WTC11 (cell line): ENCODE measurements at regions not wholly inside any gene's neighbourhood (a gene's known extent, or its start where the extent isn't known, plus 50 kb on each side); places are given as distances from the start of the nearest gene placed in this dataset.

Source experiments
- ATAC-seq: fragments of 200-7000 bp; cut with Tn5 transposase; 2 replicates; pipeline ENCODE4 v1.10.0; 2021; ENCODE audit warnings: mild to moderate bottlenecking, moderate library complexity
- CTCF ChIA-PET: fragments of 300-600 bp; sonication (Branson Sonifier 250); formaldehyde crosslinking; loops from one replicate; lab custom pipeline; 2021; ENCODE audit warnings: antibody characterized with exemption; lab: Charles Lee
- POLR2A ChIA-PET: fragments of 350-600 bp; sonication (Branson Sonifier 250); formaldehyde crosslinking; loops from one replicate; lab custom pipeline; 2021; ENCODE audit warnings: antibody characterized with exemption; lab: Charles Lee
- DNase-seq: peaks from one replicate; pipeline ENCODE4 v3.0.0; 2021; ENCODE audit warnings: low spot score
- H3K27ac Mint-ChIP-seq: 2 replicates; pipeline ENCODE4 v1.8.0; 2021; ENCODE audit warnings: mixed read lengths
- H3K27me3 Mint-ChIP-seq: 2 replicates; pipeline ENCODE4 v1.8.0; 2021; ENCODE audit warnings: low read depth, mild to moderate bottlenecking, moderate library complexity, mixed read lengths
- H3K36me3 Mint-ChIP-seq: 2 replicates; pipeline ENCODE4 v1.8.0; 2021; ENCODE audit warnings: mixed read lengths
- H3K4me1 Mint-ChIP-seq: 2 replicates; pipeline ENCODE4 v1.8.0; 2022; ENCODE audit warnings: mixed read lengths
- H3K4me3 Mint-ChIP-seq: 2 replicates; pipeline ENCODE4 v1.8.0; 2021; ENCODE audit warnings: mild to moderate bottlenecking, moderate library complexity, mixed read lengths
- H3K9me3 Mint-ChIP-seq: 2 replicates; pipeline ENCODE4 v1.8.0; 2021; ENCODE audit warnings: mixed read lengths
- ATF1 ChIP-seq: sonication (generic); formaldehyde crosslinking; IDR thresholded peaks from 2 replicates; pipeline ENCODE4 v1.8.1; 2023; ENCODE audit warnings: mild to moderate bottlenecking, moderate library complexity, missing genetic modification reagents
- ATF2 ChIP-seq: sonication (generic); formaldehyde crosslinking; IDR thresholded peaks from 2 replicates; pipeline ENCODE4 v1.8.1; 2022; ENCODE audit warnings: low read depth, missing genetic modification reagents, borderline replicate concordance
- JUN ChIP-seq: sonication (generic); formaldehyde crosslinking; IDR thresholded peaks from 2 replicates; pipeline ENCODE4 v1.8.0; 2023; ENCODE audit warnings: mild to moderate bottlenecking, missing genetic modification reagents
- MLX ChIP-seq: sonication (generic); formaldehyde crosslinking; IDR thresholded peaks from 2 replicates; pipeline ENCODE4 v1.8.1; 2023; ENCODE audit warnings: mild to moderate bottlenecking, missing genetic modification reagents, moderate library complexity
- NFE2L1 ChIP-seq: sonication (generic); formaldehyde crosslinking; IDR thresholded peaks from 2 replicates; pipeline ENCODE4 v1.8.1; 2023; ENCODE audit warnings: missing genetic modification reagents
- NR1H2 ChIP-seq: sonication (generic); formaldehyde crosslinking; IDR thresholded peaks from 2 replicates; pipeline ENCODE4 v1.9.0; 2021; ENCODE audit warnings: mild to moderate bottlenecking, moderate library complexity, missing genetic modification reagents
- TF ChIP-seq, protein P1 (sequence below): fragments of 250-450 bp; sonication (Bioruptor Pico); IDR thresholded peaks from 2 replicates; pipeline ENCODE4 v1.9.0; 2021; ENCODE audit warnings: mild to moderate bottlenecking
- TF ChIP-seq, protein P2 (sequence below): sonication (generic); formaldehyde crosslinking; IDR thresholded peaks from 2 replicates; pipeline ENCODE4 v1.8.1; 2023; ENCODE audit warnings: mild to moderate bottlenecking, moderate library complexity, missing genetic modification reagents
- TF ChIP-seq, protein P3 (sequence below): fragments of 250-450 bp; sonication (Bioruptor Pico); IDR thresholded peaks from 2 replicates; pipeline ENCODE4 v2.1.2; 2022; ENCODE audit warnings: mild to moderate bottlenecking, moderate library complexity

GRCh38 chr6:56297022-56297989 lies 49.9 kb upstream of the COL21A1 start:
- no peak for ATAC-seq
- H3K36me3 Mint-ChIP-seq, result peaks cover 7% of the 10 kb centered on the region
- CTCF ChIA-PET, result no interaction called here

More at GRCh38 chr6:56297022-56297989, 49.9 kb upstream of the COL21A1 start:
- H3K4me3 Mint-ChIP-seq, result no peak overlapping the region
- H3K27ac Mint-ChIP-seq, result no peak overlapping the region
- no peak for DNase-seq
- POLR2A ChIA-PET, result no interaction called here
- peaks cover 2% of the 10 kb centered on the region for H3K4me1 Mint-ChIP-seq
- TF ChIP-seq, protein P1, sequence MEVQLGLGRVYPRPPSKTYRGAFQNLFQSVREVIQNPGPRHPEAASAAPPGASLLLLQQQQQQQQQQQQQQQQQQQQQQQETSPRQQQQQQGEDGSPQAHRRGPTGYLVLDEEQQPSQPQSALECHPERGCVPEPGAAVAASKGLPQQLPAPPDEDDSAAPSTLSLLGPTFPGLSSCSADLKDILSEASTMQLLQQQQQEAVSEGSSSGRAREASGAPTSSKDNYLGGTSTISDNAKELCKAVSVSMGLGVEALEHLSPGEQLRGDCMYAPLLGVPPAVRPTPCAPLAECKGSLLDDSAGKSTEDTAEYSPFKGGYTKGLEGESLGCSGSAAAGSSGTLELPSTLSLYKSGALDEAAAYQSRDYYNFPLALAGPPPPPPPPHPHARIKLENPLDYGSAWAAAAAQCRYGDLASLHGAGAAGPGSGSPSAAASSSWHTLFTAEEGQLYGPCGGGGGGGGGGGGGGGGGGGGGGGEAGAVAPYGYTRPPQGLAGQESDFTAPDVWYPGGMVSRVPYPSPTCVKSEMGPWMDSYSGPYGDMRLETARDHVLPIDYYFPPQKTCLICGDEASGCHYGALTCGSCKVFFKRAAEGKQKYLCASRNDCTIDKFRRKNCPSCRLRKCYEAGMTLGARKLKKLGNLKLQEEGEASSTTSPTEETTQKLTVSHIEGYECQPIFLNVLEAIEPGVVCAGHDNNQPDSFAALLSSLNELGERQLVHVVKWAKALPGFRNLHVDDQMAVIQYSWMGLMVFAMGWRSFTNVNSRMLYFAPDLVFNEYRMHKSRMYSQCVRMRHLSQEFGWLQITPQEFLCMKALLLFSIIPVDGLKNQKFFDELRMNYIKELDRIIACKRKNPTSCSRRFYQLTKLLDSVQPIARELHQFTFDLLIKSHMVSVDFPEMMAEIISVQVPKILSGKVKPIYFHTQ (CRISPR knock-in tag), result no peak
- TF ChIP-seq JUN (CRISPR knock-in tag), result no peak
- TF ChIP-seq MLX, result no peak
- TF ChIP-seq, protein P2, sequence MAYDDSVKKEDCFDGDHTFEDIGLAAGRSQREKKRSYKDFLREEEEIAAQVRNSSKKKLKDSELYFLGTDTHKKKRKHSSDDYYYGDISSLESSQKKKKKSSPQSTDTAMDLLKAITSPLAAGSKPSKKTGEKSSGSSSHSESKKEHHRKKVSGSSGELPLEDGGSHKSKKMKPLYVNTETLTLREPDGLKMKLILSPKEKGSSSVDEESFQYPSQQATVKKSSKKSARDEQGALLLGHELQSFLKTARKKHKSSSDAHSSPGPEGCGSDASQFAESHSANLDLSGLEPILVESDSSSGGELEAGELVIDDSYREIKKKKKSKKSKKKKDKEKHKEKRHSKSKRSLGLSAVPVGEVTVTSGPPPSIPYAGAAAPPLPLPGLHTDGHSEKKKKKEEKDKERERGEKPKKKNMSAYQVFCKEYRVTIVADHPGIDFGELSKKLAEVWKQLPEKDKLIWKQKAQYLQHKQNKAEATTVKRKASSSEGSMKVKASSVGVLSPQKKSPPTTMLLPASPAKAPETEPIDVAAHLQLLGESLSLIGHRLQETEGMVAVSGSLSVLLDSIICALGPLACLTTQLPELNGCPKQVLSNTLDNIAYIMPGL, result no peak
- TF ChIP-seq ATF1 (CRISPR knock-in tag), result no peak
- no peak for TF ChIP-seq NR1H2 (CRISPR knock-in tag)
- TF ChIP-seq, protein P3, sequence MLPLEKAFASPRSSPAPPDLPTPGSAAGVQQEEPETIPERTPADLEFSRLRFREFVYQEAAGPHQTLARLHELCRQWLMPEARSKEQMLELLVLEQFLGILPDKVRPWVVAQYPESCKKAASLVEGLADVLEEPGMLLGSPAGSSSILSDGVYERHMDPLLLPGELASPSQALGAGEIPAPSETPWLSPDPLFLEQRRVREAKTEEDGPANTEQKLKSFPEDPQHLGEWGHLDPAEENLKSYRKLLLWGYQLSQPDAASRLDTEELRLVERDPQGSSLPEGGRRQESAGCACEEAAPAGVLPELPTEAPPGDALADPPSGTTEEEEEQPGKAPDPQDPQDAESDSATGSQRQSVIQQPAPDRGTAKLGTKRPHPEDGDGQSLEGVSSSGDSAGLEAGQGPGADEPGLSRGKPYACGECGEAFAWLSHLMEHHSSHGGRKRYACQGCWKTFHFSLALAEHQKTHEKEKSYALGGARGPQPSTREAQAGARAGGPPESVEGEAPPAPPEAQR (CRISPR knock-in tag), result no peak
- TF ChIP-seq NFE2L1, result no peak
- no peak for TF ChIP-seq ATF2 (CRISPR knock-in tag)
- H3K27me3 Mint-ChIP-seq, result no peaks in the 10 kb centered on the region
- H3K9me3 Mint-ChIP-seq, result peaks cover 12% of the 10 kb centered on the region
